ENCODE measurements at regions not wholly inside any gene's neighbourhood (a gene's known extent, or its start where the extent isn't known, plus 50 kb on each side); places are given as distances from the start of the nearest gene placed in this dataset.
"Not testable (repeated sequence)": the region's sequence is repeated elsewhere in the genome, so short reads cannot be mapped to it uniquely, and the experiment has no call there.

DNA sequence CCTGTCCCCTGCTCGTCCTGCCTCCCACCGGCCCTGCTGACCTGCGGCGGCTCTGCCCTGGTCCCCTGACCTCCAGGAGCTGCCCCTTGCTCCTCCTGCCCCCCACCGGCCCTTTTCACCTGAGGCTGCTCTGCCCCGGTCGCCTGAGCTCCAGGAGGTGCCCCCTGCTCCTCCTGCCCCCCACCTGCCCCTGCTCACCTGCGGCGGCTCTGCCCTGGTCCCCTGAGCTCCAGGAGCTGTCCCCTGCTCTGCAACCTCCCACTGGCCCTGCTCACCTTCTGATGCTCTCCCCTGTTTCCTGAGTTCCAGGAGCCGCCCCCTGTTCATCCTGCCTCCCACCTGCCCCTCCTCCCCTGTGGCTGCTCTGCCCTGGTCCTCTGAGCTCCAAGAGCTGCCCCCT is 101.3 kb downstream of the TMEM121 start:
- H3K4me3 ChIP-seq (ENCODE audit: low read length) = no peak overlapping the region
- no peak for DNase-seq (ENCODE audit: low read depth)
- TF ChIP-seq, protein P1, sequence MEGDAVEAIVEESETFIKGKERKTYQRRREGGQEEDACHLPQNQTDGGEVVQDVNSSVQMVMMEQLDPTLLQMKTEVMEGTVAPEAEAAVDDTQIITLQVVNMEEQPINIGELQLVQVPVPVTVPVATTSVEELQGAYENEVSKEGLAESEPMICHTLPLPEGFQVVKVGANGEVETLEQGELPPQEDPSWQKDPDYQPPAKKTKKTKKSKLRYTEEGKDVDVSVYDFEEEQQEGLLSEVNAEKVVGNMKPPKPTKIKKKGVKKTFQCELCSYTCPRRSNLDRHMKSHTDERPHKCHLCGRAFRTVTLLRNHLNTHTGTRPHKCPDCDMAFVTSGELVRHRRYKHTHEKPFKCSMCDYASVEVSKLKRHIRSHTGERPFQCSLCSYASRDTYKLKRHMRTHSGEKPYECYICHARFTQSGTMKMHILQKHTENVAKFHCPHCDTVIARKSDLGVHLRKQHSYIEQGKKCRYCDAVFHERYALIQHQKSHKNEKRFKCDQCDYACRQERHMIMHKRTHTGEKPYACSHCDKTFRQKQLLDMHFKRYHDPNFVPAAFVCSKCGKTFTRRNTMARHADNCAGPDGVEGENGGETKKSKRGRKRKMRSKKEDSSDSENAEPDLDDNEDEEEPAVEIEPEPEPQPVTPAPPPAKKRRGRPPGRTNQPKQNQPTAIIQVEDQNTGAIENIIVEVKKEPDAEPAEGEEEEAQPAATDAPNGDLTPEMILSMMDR (conservative IDR thresholded peaks at IDR 0.05; ENCODE audit: low read length) = no peak

DNA sequence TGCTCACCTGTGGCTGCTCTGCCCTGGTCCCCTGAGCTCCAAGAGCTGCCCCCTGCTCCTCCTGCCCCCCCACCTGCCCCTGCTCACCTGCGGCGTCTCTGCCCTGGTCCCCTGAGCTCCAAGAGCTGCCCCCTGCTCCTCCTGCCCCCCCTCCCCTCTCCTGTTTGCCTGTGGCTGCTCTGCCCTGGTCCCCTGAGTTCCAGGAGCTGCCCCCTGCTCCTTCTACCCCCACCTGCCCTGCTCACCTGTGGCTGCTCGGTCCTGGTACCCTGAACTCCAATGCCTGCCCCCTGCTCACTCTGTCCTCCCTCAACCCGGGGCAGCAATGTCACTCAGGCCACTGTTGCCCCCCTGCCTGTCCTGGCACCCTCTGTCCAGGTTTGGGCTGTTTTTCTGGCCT is 101.7 kb downstream of the TMEM121 start:
- not testable (repeated sequence) for DNase-seq (ENCODE audit: low read depth); H3K4me3 ChIP-seq (ENCODE audit: low read length)

- H3K4me3 ChIP-seq (ENCODE audit: low read length); DNase-seq (ENCODE audit: low read depth): not testable (repeated sequence)
These were observed 102.2 kb downstream of the TMEM121 start for GRCh38 chr14:105628531-105629067.

DNA sequence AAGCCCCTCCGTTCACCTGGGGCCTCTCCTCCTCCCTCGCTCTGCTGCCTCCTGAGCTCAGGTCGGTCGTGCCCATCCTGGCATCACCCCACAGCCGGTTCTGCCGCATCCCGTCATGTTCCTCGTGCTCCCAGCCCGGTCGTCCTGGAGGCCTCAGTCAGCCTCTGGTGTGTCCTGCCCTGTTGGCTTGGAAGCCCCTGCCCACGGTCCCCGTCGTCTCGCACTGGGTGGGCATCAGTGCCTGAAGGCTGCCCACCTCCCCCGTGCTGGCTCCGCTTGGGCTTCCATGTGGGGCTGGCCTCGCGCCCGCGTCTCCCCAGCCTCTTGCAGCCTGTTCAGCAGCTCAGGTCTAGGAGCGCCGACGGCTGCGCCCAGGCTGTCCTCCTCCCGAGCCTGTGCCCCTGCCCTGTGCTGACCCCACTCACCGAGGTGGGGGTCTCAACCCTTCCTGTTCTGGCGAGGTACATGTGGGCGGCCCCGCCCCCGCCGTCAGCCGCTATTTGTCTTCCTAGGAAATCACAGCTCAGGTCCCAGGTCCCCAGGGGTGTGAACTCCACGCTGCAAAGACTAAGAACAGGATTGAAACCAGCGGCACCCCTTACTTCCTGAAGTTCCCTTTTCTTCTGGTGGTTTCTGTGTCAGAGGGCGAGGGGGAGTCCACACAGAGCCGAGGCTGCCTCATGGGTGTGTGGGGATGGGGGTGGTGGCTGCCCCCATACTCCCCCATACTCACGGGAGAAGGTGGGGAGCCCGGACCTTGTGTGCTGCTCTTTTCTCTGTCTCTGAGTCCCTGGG is 102.9 kb downstream of the TMEM121 start:
- not testable (repeated sequence) for DNase-seq (ENCODE audit: low read depth); H3K4me3 ChIP-seq (ENCODE audit: low read length)

DNA sequence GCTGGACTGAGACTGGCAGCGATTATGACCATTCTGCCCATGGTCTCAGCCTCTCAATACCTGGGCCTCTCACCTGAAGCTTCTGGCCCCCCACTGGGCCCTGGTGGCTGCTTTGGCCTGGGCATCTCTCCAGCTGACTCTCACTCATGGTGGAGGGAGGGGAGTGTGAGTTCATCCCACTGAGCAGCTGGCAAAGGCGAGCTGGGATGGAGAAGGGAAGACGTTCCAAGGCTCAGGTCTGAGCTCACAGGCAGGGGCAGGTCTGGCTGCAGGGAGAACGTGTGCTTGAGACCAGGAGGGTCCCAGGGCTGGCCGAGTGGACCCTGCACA is 103.5 kb downstream of the TMEM121 start:
- DNase-seq (ENCODE audit: low read depth) = no peak
- no peak overlapping the region for H3K4me3 ChIP-seq (ENCODE audit: low read length)
- TF ChIP-seq, protein P1 (conservative IDR thresholded peaks at IDR 0.05; ENCODE audit: low read length) = no peak

DNA sequence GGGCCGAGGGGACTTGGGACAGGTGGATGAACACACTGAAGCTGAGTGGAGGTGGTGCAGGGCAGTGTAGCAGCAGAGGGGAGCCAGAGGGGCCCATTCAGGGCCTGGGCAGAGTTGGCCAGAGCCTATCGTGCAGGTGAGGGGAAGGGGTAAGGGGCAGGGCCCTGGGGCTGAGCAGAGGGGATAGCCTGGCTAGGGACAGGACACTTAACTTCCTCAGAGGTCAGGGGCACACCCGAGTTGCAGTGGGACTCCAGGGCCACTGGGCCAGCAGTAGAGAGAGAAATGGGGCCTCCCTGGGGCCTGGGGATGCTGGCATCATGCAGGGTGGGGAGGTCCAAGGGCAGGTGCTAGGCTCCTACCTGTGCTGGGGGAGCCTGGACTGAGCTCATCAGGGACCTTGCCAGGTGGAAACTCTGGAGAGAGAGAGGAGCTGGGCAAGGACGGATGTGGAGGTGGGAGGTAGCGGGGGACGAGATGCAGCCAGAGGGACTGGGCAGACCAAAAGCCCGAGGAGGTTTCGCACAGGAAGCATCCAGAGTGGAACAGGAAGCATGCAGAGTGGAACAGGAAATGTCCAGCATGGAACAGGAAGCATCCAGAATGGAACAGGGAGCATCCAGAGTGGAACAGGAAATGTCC is 104.0 kb downstream of the TMEM121 start:
- H3K4me3 ChIP-seq (ENCODE audit: low read length); DNase-seq (ENCODE audit: low read depth): not testable (repeated sequence)

GRCh38 chr14:105630935-105631779 is 104.8 kb downstream of the TMEM121 start:
- H3K4me3 ChIP-seq (ENCODE audit: low read length); DNase-seq (ENCODE audit: low read depth): not testable (repeated sequence)

DNA sequence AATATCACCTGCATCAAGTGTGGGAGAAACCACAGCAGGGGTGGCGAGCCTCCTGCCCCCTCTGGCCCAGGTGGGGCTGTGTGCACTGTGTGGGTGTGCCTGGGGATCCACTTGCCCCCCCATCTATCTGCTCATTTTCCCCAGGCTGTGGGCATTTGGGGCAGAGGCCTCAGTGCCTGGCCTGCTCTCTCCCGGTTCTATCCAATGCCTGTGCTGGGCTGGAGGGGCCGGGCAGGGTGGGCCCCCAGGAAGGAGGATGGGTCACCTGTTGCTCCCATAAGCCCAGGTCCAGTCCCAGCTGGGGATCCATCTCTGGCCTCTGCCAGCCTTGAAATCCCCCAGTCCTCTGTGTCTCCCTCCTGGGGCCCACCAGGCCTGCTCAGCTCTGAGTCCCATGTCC is 105.6 kb downstream of the TMEM121 start:
- H3K4me3 ChIP-seq (ENCODE audit: low read length) = no peak overlapping the region
- no peak for DNase-seq (ENCODE audit: low read depth)
- TF ChIP-seq, protein P1 (conservative IDR thresholded peaks at IDR 0.05; ENCODE audit: low read length) = no peak

- H3K4me3 ChIP-seq (ENCODE audit: low read length); DNase-seq (ENCODE audit: low read depth): not testable (repeated sequence)
These were observed 107.2 kb downstream of the TMEM121 start for GRCh38 chr14:105633596-105633995.

DNA sequence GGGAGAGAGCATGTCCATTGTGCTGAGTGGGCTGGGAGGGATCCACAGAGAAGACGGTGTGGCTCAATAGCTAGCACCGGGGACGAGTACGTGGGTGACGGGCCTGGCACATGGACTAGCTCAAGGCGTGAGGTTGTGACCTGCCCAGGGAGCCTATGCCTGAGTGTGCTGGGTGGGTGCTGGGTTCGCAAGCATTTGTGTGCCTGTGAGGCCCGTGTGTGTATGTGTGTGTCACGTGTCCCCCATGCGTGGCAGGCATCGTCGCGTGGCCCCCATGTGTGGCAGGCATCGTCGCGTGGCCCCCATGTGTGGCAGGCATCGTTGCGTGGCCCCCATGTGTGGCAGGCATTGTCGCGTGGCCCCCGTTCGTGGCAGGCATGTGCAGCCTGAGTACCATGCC is 109.2 kb downstream of the TMEM121 start:
- DNase-seq (ENCODE audit: low read depth) = no peak
- no peak overlapping the region for H3K4me3 ChIP-seq (ENCODE audit: low read length)
- TF ChIP-seq, protein P1 (conservative IDR thresholded peaks at IDR 0.05; ENCODE audit: low read length) = no peak

DNA sequence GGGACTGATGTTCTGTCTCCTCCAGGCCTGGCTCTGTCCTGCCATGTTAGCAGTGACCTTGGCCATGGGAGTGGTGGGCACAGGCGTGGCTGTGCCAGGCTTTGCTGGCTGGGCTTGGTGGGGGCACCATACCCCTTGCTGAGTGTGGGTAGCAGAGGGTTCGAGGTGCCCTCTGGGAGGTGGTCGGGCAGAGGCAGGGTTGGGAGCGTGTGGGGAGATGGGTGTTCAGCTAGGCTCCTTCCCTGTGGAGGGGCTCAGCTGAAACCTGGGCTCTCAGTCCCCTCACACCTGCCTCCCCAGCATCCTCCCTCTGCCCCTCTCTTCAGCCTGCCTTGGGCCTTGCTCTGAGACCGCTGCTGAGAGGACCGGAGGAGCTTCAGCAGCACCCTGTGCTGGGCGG is 109.6 kb downstream of the TMEM121 start:
- not testable (repeated sequence) for H3K4me3 ChIP-seq (ENCODE audit: low read length); DNase-seq (ENCODE audit: low read depth)
